Right lobe of liver (tissue), 6 donors: ENCODE measurements at regions not wholly inside any gene's neighbourhood (a gene's known extent, or its start where the extent isn't known, plus 50 kb on each side); places are given as distances from the start of the nearest gene placed in this dataset.

Experiments
- ATAC-seq, 4 donors: fragments of 200-7000 bp; cut with Tn5 transposase; one replicate each; pipeline ENCODE4 v1.9.1; 2020; ENCODE audit warnings: mild to moderate bottlenecking in 4 of 4, moderate library complexity in 4 of 4
- DNase-seq, 3 donors: peaks; one replicate each; pipeline ENCODE4 v3.0.0-alpha.2; 2020
- H3K27ac ChIP-seq, 3 donors: fragments of 200-600 bp; one replicate each; pipeline ENCODE4 v1.8.0; 2022
- H3K27me3 ChIP-seq, 2 donors: fragments of 200-600 bp; one replicate each; pipeline ENCODE4 v1.8.0; 2022
- H3K36me3 ChIP-seq, 4 donors: fragments of 200-600 bp; sonication (generic) in 1 of 4; one replicate each; pipeline versions ENCODE4 v1.5.1 to v1.8.0; 2017 to 2022; ENCODE audit warnings: control low read depth in 1 of 4
- H3K4me1 ChIP-seq, 4 donors: fragments of 200-600 bp; sonication (generic) in 1 of 4; one replicate each; pipeline versions ENCODE4 v1.5.1 to v1.8.0; 2017 to 2022; ENCODE audit warnings: control low read depth in 1 of 4
- H3K4me3 ChIP-seq, 3 donors: fragments of 200-600 bp; one replicate each; pipeline ENCODE4 v1.8.0; 2022
- H3K9me3 ChIP-seq, 4 donors: fragments of 200-600 bp; sonication (generic) in 1 of 4; one replicate each; pipeline versions ENCODE4 v1.5.1 to v1.8.0; 2017 to 2022; ENCODE audit warnings: control low read depth in 1 of 4
- POLR2A ChIP-seq: fragments of 450-650 bp; IDR thresholded peaks from one replicate; pipeline ENCODE4 v1.6.1; 2017; ENCODE audit warnings: antibody characterized with exemption, mild to moderate bottlenecking
- WGBS: methylation state at CpG from one replicate; pipeline ENCODE4 v1.1.6; 2018; ENCODE audit warnings: low coverage, low lambda C conversion rate; ENCODE audit not compliant: insufficient coverage; ENCODE audit errors: missing lambda C conversion rate; 5-methylcytosine and 5-hydroxymethylcytosine counted together
- intact Hi-C, 2 donors: fragments of 100-400 bp; cut with DNase I; formaldehyde crosslinking; loops; one replicate each; pipeline versions ENCODE4 v1.11.2 to v1.14.1; 2022
- TF ChIP-seq, protein P1 (sequence below), 4 donors: fragments of 200-600 bp in 3 of 4; fragments of 450-650 bp in 1 of 4; IDR thresholded peaks; one replicate each; pipeline versions ENCODE4 v1.5.1 to v1.8.0; 2016 to 2022; ENCODE audit warnings: antibody characterized with exemption in 4 of 4, mild to moderate bottlenecking in 2 of 4
- donor health status: DM: no; HTN: yes; CAD: no.
- donor health status: DM: no; HTN: no; CAD: no.
- donor health status: DM: no; HTN: no; CAD: no.
- donor health status: DM: no; HTN: yes; CAD: no.
- donor health status: DM: no; HTN: yes; CAD: no.

DNA sequence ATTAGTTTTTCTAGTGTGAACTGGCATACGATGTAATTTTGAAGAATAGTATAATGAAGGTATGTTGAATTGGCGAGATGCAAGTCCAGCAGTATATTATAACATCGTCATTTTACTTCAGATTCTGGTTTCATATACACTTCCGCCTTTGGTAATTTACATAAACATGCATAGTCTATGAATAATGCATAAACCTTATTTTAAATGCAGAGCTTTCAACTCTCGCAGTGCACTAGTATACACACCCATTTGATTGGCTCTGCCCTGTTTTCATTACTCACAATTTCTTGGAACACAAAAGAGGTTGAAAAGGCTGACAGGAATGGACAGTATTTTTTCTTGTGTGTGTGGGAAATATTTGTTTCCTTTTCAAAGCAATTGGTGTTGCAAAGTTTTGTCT lies 128.9 kb upstream of the CCNH start:
- no peak for DNase-seq
- Histone ChIP-seq H3K36me3 (no peaks in the 10 kb centered on the region), H3K27ac (no peak overlapping the region), H3K4me3 (no peak overlapping the region), H3K9me3 (no peaks in the 10 kb centered on the region), H3K4me1 (no peaks in the 10 kb centered on the region), H3K27me3 (no peaks in the 10 kb centered on the region)
- intact Hi-C loops, result no loop called here
- TF ChIP-seq, protein P1, sequence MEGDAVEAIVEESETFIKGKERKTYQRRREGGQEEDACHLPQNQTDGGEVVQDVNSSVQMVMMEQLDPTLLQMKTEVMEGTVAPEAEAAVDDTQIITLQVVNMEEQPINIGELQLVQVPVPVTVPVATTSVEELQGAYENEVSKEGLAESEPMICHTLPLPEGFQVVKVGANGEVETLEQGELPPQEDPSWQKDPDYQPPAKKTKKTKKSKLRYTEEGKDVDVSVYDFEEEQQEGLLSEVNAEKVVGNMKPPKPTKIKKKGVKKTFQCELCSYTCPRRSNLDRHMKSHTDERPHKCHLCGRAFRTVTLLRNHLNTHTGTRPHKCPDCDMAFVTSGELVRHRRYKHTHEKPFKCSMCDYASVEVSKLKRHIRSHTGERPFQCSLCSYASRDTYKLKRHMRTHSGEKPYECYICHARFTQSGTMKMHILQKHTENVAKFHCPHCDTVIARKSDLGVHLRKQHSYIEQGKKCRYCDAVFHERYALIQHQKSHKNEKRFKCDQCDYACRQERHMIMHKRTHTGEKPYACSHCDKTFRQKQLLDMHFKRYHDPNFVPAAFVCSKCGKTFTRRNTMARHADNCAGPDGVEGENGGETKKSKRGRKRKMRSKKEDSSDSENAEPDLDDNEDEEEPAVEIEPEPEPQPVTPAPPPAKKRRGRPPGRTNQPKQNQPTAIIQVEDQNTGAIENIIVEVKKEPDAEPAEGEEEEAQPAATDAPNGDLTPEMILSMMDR (IDR thresholded peaks at IDR 0.05), result no peak
- TF ChIP-seq POLR2A, result no peak
- no peak for ATAC-seq
- 66% methylated on average over 5 of the region's 5 CpGs for whole genome bisulfite sequencing

DNA sequence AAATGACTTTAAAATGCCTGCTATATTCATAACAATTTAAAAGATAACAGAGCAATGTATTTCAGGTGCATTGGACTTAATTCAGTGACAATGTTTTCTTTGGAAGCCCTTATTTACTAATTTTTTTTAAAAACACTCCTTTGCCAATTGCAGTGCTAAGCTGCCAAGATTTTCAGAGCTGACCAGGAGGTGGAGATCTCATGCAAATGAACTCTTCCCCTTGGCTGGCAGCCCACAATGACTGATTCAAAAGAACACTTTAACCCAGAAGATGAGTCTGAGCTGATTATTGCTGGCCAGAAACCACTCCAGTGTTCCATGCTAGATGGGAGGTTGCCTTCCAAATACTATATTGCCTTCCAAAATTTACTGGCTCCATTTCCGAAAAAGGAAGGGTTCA lies 128.3 kb upstream of the CCNH start:
- intact Hi-C loops, result no loop called here
- Histone ChIP-seq H3K9me3 (no peaks in the 10 kb centered on the region), H3K27me3 (no peaks in the 10 kb centered on the region), H3K27ac (no peak overlapping the region), H3K4me3 (no peak overlapping the region), H3K4me1 (no peaks in the 10 kb centered on the region), H3K36me3 (no peaks in the 10 kb centered on the region)
- TF ChIP-seq, protein P1 (IDR thresholded peaks at IDR 0.05), result peak in 3 of 4 donors; percentile 15 to 41 (median 34)
- no peak for TF ChIP-seq POLR2A
- peak; percentile 98 to 100 (median 100) for ATAC-seq
- WGBS, result 19% methylated on average over 1 of the region's 1 CpG
- peak; percentile 76 to 91 (median 81) for DNase-seq

DNA sequence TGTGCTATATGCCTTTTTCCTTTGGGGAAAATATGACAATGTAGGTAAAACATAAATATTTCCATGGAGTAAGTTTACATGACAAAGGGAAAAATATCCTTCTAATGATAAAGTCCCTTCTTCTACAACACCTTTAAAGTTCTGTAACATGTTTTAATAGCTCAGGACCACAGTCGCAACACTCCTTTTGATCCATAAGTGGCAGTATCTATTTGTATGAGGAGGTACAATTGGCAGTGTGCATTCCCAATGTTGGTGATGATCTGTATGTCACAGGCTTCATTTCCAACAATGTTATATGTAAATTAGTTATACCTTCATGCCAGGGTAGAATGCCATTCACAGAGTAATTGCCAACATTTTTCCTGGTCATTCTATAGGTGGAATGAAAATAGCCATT lies 127.1 kb upstream of the CCNH start:
- H3K9me3 ChIP-seq, result no peaks in the 10 kb centered on the region
- no peak overlapping the region for H3K27ac ChIP-seq
- no peak for TF ChIP-seq POLR2A
- TF ChIP-seq, protein P1 (IDR thresholded peaks at IDR 0.05), result no peak
- intact Hi-C loops, result no loop called here
- no peaks in the 10 kb centered on the region for H3K4me1 ChIP-seq
- WGBS, result 79% methylated on average over 1 of the region's 1 CpG
- H3K4me3 ChIP-seq, result no peak overlapping the region
- H3K36me3 ChIP-seq, result no peaks in the 10 kb centered on the region
- no peaks in the 10 kb centered on the region for H3K27me3 ChIP-seq
- DNase-seq (no peak), ATAC-seq (no peak)

DNA sequence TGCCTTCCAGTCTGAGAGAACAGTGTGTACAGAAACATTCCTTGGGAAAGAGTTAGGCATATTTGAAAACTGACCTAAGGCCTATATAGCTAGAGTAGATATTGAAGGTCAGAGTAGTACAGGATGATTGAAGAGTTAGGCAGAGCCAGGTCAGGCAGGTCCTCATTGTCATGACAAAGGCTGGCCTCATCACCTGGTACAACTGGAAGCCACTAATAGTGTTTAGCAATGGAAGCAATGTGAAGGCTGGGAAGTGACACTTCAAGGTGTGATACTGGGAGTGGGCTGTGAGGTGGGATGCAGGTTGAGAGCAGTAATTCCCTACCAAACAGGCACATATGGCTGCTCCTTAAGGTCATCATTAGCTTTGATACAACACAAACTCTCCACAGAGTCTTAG lies 123.6 kb upstream of the CCNH start:
- ATAC-seq (no peak), DNase-seq (no peak)
- H3K36me3 ChIP-seq, result no peaks in the 10 kb centered on the region
- H3K4me1 ChIP-seq, result no peaks in the 10 kb centered on the region
- no peaks in the 10 kb centered on the region for H3K9me3 ChIP-seq
- intact Hi-C loops, result no loop called here
- H3K4me3 ChIP-seq, result no peak overlapping the region
- H3K27me3 ChIP-seq, result no peaks in the 10 kb centered on the region
- TF ChIP-seq, protein P1 (IDR thresholded peaks at IDR 0.05), result no peak
- TF ChIP-seq POLR2A, result no peak
- H3K27ac ChIP-seq, result no peak overlapping the region

DNA sequence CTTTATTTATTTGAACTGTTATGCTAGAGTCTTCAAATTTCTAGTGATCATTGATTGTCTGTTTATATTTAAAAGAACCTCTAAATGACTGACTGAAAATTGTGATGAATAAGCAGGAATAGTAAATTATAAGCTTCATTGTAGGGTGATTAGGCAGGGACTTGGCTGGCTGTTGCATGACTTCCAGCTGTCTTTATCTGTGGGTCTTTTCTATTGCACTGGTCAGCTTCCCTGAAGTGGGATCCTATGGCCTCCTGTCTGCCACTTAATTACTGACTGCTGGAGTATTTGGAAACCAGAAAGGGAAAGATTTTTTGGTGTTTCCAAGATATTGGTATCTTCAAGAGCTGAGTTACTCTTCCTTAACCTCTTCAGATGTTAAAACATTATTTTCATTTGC lies 123.0 kb upstream of the CCNH start:
- TF ChIP-seq, protein P1 (IDR thresholded peaks at IDR 0.05), result no peak
- no peak for TF ChIP-seq POLR2A
- no peak overlapping the region for H3K27ac ChIP-seq
- no peaks in the 10 kb centered on the region for H3K27me3 ChIP-seq
- no peak overlapping the region for H3K4me3 ChIP-seq
- ATAC-seq, result no peak
- intact Hi-C loops, result no loop called here
- no peaks in the 10 kb centered on the region for H3K4me1 ChIP-seq
- no peak for DNase-seq
- no peaks in the 10 kb centered on the region for H3K36me3 ChIP-seq
- H3K9me3 ChIP-seq, result no peaks in the 10 kb centered on the region
